HG02973 (cell line): ENCODE measurements at regions not wholly inside any gene's neighbourhood (a gene's known extent, or its start where the extent isn't known, plus 50 kb on each side); places are given as distances from the start of the nearest gene placed in this dataset.

Experiments used
- ATAC-seq: cut with Tn5 transposase; IDR thresholded peaks from one replicate; pipeline ENCODE4 v1.9.1; 2021; ENCODE audit warnings: moderate library complexity; ENCODE audit not compliant: unreplicated experiment

DNA sequence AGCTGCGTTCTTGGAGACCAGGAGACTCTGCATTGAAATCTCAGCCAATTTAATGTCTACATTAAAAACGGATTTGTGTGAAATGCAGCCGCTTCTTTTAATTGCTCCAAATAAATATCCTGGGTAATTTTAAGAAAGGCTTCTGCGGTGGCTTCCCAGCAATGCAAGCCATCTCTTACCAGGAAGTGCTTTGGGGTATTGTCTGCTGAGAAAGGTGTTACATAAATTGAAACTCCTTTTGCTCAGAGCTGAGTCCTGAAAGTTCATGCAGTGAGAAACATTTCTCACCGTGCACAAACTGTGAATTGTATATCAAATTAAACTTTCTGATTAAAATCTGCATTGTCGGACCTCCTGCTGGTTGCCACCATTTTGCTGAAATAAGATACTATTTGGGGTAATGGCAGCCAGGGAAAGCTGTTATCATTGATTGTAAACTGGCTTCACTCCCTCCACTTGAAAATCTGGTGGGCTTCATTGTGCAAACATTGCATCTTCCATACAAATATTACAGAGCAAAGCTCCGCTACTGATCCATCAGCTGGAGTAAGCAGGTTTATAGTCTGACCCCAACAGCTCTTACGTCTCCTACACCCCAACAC lies 59.5 kb downstream of the ZIC5 start:
- no peak for ATAC-seq

DNA sequence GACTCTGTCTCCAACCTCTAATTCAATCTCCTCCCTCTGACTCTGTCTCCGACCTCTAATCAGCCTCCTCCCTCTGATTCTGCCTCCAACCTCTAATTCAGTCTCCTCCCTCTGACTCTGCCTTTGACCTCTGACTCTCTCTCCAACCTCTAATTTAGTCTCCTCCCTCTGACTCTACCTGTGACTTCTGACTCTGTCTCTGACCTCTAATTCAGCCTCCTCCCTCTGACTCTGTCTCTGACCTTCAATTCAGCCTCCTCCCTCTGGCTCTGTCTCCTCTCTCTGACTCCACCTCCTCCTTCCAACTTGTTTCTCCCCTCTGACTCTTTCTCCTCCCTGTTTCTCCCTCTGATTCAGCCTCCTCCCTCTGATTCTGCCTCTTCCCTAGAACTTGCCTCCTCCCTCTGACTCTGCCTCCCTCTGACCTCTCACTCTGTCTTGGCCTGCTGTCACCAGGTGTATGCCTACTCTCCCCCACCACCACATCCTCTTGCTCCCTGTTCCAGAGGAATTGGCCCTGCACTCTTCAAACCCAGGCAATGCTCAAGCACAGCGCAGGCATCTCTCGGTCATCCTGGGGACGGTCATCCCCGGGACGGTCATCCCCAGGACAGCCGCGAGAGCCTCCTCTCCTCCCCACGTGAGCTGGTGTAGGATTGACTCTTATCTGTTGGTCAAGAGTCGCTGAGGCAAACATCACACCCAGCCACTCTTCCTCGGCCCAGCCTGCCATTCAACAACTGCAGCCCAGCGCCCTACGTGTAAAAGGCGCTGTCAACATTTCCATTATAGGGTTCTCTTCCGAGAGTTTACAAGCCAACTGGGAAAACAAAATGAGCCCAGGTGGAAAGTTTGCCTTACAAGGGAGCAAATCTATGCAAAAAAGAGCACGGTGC lies 60.2 kb downstream of the ZIC5 start:
- no peak for ATAC-seq

GRCh38 chr13:99909836-99910619 lies 61.5 kb downstream of the ZIC5 start:
- no peak for ATAC-seq

GRCh38 chr13:99909097-99909835 lies 62.3 kb downstream of the ZIC5 start:
- no peak for ATAC-seq

GRCh38 chr13:99908140-99908803 lies 63.3 kb downstream of the ZIC5 start:
- no peak for ATAC-seq

DNA sequence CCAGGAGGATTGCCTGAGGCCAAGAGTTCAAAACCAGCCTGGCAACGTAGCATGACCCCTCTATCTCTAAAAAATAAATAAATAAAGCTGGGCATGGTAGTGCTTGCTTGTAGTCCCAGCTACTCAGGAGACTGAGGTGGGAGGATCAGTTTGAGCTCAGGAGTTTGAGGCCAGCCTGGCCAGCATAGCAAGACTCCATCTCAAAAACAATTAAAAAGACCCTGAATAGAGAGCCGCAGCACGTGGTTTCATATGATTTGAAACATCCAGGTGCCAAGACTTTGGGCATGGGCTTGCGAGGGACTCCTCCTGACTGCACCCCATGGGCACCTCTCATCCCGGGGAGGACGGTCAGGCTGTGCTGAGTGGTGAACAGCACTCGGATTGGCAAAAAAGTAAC lies 63.9 kb downstream of the ZIC5 start:
- no peak for ATAC-seq

DNA sequence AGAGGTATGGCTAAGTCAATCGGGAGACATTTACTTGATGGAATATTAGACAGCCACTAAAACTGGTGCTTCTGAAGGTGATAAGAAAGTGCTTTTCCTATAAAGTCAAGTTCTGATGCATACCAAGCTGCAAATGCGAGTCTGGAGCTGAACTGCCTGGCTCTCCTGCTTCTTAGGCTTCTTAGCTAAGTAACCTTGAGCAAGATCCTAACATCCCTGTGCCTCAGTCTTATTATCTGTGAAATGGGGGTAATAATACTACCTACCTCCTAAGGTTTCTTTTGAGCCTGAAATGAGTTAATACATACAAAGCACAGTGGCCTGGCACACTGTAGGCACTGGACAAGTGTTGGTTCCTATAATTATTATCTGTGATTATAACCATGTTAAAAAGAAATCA lies 64.5 kb downstream of the ZIC5 start:
- ATAC-seq = no peak

DNA sequence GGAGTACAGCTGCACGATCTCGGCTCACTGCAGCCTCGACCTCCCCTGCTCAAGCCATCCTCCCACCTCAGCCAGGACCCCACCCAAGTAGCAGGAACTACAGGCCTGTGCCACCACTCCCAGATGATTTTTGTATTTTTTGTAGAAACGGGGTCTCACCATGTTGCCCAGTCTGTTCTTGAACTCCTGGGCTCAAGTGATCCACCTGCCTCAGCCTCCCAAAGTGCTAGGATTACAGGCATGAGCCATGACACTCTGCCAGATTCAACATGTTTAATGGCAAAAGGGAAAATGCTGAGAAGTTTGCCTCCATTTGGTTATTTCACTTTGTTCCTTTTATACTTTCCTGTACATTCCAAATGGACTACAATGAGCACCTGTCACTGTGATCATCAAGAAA lies 65.8 kb downstream of the ZIC5 start:
- no peak for ATAC-seq

DNA sequence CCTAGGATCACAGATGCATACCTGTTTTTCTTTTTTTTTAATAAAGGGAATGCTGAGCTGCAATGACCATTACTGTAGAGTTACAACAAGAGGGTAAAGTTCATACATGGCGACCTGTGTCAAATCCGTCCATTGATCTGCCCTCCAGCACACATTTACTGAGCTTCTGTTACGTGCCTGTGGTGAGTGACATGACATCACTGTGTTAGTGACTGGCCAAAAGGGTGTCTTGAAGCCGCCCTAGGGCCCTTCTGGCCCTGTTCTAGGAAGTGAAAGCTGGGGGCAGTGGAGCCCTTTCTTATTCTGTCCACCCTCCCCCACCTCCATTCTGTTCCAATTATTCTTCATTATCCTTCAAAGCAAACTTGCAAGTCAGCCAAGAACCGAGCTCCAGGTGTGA lies 66.3 kb downstream of the ZIC5 start:
- ATAC-seq = no peak

- ATAC-seq = no peak
Measured at GRCh38 chr13:99903140-99903539, 68.4 kb downstream of the ZIC5 start.

DNA sequence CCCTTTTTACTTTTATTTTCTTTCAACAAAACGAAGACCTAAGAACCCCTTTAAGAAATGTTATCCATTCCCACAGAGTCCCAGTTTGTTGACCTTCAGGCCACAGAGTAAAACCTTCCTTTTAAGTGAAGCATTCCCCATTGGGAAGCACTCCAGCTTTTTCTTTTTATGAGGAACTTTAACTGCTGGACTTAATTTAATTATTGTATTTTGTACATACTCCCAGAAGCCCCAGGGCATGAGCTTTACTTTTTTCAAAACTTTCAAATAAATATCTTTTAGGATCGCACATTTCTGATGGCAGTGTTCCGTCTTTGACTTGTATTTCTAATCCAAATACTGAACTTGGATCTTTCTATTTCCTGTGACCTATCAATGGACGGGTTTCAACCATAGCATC lies 68.9 kb downstream of the ZIC5 start:
- ATAC-seq = no peak

- ATAC-seq = no peak
Measured at GRCh38 chr13:99900960-99901359, 70.6 kb downstream of the ZIC5 start.

DNA sequence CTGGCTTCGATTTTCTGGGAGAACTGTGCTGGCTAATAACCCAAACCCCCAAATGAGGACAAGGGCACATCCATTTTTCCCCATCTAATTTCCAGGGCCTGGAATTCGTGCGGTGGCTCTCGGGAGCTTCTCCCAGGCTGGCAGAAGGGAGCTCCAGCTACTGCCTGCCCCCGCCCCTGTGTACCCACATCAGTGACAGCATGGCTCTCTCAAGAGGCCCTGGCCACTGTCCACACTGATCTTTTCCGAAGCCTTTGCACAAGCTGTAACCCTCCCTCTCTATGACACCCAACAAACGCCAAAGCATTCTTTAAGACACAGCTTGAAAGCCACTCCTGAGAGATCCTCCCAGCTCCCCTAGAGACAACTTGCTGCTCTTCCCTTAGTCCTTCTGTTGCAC lies 73.1 kb downstream of the ZIC5 start:
- ATAC-seq = no peak

GRCh38 chr13:99897076-99897440 lies 74.5 kb downstream of the ZIC5 start:
- no peak for ATAC-seq

- ATAC-seq = no peak
Measured at GRCh38 chr13:99896369-99897075, 75.0 kb downstream of the ZIC5 start.

DNA sequence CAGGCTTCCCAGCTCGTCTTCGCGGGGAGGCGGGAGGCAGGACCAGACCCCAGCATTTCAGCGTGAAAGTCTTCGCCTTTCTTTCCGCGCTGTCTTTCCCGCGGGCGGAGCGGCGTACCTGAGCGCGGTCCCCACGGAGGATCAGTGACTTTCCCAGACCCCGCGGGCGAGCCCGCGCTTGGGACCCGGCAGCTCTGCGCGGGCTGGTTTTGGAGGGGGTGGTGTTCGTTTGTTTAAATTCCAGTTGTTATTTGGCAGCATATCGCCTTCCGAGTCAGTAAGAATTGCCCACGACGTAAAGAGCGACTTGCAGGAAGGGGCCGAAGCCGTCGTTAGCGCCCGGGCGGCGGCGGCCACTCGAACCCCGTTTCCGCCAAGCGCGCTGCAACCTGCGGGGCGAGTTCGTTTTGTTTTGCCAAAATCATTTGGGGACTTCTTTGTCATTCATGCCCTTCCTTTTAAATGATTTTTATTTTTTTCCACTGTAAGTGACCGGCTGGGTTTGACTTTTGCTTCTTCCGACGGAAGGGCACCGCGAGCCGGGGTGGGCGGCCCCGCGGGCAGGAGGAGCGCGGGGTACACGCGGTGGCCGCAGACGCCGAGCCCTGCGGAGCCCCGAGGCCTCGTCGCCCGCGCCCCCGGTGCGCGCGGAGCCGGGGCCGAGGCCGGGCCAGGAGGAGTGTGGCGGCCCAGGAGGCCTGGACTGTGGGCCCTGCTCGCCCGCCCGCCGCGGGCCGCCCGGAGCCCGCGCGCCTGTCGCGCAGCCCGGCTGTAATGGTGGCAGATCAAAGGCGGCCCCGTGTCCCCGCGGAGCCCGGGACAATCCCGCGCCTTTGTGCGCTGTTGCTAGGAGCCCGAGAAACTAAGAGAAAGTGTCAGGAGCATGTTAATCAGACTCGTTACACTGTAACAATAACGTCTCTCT lies 75.9 kb downstream of the ZIC5 start:
- ATAC-seq = no peak

DNA sequence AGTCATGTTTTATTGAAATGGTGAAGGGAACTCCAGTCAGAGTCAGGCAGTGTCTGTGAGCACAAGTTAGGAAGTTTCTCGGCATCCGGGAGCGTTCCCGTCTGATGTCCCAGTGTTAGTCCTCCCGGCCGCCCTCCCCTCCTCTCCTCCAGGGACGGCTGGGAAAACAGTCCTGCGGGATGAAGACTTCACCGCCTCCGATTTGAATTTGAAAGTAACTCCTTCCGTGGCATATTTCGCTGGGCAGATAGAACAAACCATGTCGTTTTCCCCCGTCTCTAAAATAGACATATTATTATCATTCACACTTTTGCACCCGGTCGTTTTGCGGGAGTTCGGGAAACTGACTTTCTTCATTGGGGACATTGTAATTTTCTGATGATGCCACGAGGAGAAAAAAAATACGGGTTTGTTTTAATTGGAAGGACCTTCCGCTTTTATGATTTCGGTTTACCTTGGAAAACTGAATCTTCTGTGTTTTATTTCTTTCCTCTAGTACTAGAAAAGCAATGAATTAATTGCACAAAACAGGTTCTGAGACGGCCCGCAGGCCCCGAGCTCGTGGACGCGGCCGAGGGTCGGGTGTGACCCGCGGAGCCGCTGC lies 76.6 kb downstream of the ZIC5 start:
- ATAC-seq = no peak

DNA sequence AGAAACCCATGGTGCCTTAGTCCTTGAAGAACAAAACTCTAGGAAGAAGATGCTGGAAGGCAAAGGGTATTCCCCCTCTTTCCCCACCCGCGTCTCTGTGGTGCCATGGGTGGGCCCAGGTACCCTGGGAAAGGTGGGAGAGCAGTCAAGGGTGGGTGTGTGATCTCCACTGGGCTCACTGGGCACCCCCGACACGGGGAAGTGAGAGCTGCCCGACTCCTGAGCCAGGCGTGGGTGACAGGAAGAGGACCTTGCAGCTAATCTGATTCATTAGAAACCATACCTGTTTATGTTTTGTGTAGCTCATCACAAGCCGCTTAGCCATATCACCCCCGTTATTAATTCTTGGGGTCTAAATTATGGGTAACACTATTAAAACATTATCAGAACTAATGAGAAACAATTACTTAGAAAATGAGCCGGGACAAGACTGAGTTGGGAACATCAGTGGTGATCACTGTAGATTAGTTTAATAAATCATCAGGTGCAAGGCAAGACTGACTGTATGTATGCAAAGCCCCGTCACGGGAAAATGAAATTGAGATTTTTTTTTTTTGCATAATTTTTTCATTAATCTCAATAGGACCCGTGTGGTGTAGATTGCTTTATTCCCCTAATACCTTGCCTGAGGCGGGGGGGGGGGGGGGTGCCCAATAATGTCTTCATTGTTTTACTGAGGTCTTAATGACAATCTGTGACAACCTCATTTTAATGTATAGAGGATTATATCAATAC lies 77.3 kb downstream of the ZIC5 start:
- ATAC-seq = no peak
